HG02884 (cell line): ENCODE measurements at regions not wholly inside any gene's neighbourhood (a gene's known extent, or its start where the extent isn't known, plus 50 kb on each side); places are given as distances from the start of the nearest gene placed in this dataset.

Experiments used
- ATAC-seq: cut with Tn5 transposase; IDR thresholded peaks from one replicate; pipeline ENCODE4 v1.9.1; 2021; ENCODE audit warnings: mild to moderate bottlenecking, moderate library complexity; ENCODE audit not compliant: unreplicated experiment

DNA sequence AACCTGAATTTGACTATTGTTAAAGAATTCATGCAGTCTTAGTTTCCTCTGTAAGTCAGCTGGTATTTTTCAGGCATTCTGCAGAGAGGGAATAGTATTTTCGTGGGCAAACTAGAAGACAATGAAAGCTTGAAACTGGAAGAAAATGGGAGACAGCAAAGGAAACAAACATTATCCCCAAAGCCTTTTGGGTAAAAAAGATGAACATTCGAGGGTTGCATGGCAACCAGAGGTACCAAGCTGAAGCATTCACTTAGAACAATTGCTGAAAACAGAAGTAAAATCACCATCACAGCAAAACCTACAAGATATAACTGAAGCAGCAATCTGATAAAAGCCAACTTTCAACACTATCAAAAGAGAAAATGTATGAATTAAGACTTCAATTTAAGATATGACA lies 233.7 kb downstream of the SCG2 start:
- no peak for ATAC-seq

DNA sequence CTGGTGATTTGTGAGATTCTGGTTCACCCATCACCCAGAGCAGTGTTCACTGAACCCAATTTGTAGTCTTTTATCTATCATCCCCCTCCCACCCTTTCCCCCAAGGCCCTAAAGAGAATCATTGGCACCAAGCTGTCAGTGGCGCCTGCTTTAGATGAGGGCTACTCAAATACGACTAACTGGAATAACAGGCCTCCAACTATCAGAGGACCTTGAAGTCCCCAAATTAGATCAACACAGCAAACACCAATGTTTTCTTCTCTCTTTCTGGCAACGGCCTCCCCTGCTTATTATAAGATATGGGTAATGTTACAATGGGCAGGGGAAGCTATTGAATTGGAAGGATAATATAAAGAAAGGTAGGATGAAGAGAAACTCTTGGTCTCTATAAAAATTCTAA lies 232.3 kb downstream of the SCG2 start:
- ATAC-seq = no peak

DNA sequence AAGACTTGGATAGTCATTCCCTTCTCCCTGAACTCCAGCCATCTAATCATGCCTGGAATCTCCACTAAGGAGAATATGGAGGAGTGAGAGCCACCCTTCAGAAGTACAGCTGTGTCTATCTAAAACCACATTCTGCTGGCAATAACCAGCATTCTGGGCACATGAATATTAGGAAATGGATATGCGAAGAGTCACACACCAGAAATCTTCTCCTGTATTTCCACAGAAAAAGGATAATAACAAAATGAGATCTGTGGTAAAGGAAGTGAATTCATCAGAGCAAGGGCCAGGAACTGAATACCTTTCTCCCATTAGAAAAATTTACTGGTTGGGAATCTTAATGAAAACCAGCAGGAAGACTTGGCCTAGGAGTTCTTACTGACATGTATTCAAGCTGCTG lies 218.8 kb downstream of the SCG2 start:
- no peak for ATAC-seq

GRCh38 chr2:223386189-223386588 lies 216.0 kb downstream of the SCG2 start:
- no peak for ATAC-seq

- ATAC-seq = no peak
Measured at GRCh38 chr2:223386984-223387383, 215.2 kb downstream of the SCG2 start.

DNA sequence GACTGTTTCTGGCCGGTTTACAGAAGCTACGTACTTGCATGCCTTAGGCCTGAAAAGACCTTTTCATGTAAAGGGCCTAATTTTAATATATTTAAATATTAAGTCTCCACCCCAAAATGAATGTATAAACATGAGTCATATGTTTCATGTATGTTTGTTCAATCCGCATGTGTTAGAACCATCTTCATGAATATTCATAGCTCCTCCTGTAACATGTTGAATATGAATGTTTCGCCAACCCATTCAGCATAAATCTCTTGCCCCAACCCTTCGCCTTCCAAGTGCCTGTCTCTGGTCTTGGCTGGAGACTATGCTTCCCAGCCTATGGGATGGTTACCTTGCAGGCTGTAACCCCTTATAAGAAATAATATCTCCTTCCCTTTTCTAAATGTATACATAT lies 212.5 kb downstream of the SCG2 start:
- no peak for ATAC-seq

GRCh38 chr2:223396993-223397392 lies 205.2 kb downstream of the SCG2 start:
- no peak for ATAC-seq

- ATAC-seq = no peak
Measured at GRCh38 chr2:223399357-223399957, 202.7 kb downstream of the SCG2 start.

DNA sequence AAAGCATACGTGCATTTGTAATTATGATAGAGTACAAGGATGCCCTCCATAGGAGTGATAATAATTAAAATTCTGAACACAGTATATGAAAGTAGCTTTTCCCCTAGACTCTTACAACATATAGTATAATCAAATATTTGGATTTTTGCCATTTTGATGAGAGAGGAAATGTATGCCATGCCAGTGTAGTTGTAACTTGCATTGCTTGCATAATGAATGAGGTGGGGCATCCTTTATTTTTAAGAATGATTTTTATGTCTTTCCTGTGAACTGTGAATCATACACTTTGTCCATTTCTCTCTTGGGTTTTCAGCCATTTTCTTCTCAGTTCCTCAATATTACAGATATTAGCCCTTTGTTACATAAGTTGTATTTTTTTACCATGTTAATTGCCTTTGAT lies 197.5 kb downstream of the SCG2 start:
- no peak for ATAC-seq

GRCh38 chr2:223414646-223415045 lies 187.5 kb downstream of the SCG2 start:
- ATAC-seq = no peak

DNA sequence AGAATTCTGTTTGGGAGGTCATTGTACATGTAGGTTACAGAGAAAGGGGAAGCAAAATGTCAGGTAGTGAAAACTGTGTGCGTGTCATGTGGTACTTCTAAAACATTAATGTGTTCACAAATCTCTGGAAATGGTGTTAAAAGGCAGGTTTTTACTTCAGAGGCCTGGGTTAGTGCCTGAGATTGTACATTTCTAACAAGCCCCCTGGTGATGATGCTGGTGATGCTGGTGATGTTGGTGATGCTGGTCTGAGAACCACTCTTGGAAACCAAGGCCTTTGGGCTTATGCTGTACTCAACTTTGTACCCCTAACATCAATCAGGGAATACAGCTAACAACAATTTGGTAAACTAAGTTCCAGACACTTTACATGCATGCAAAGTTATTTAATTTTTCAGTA lies 187.1 kb downstream of the SCG2 start:
- ATAC-seq = no peak

DNA sequence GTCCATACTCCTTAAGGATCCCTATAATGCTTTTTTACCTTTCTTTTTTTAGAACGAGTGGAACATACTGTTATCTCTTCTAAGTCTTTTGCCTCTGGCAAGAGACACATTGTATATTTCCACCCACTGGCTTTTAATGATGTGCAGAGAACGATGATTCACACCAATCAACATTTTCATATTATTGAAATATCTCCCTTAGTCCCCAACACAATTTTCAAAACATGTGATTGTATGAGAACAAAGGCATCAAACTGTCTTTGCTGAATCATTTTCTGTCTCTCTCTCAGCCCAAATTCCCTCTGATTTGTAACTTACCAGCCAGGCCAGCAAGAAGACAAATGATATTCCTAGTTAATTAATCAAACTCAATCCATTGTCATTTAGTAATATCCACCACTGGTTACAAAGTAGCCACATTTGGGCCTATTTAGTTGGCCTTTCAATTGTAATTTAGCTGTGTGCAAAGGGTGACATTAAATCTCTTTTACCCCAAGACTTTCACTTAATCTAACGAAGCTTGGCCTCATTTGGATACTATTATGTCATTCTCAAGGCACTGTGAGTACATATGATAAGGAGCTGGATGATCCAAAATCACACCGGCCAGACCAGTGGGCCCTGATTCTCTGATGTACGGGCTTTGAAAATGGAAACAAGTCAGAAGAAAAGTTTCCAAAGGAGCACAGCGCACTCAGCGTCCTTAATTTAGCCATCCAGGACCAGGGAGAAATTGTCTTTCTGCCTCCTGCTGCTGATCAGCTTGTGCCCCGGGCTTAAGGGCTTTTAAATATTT lies 185.1 kb downstream of the SCG2 start:
- ATAC-seq = no peak

- no peak for ATAC-seq
Measured at GRCh38 chr2:223418131-223418530, 184.0 kb downstream of the SCG2 start.

GRCh38 chr2:223418604-223419199 lies 183.5 kb downstream of the SCG2 start:
- ATAC-seq = no peak

DNA sequence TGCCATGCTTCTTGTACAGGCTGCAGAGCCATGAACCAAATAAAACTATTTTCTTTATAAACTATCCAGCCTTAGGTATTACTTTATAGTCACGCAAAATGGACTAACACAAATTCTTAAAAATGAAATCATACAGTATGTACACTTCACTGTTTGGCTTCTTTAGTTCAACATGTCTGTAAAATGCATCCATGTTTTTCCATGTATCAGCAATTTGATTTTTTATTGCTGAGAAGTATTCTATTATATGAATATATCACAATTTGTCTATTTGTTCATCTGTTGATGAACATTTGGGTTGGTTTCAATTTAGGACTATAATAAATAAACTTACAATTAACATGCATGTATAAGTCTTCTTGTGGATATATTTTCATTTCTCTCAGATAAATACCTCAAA lies 182.1 kb downstream of the SCG2 start:
- no peak for ATAC-seq

GRCh38 chr2:223431479-223431878 lies 170.7 kb downstream of the SCG2 start:
- no peak for ATAC-seq

- ATAC-seq = no peak
Measured at GRCh38 chr2:223433461-223433860, 168.7 kb downstream of the SCG2 start.

GRCh38 chr2:223437788-223438187 lies 164.4 kb downstream of the SCG2 start:
- ATAC-seq = no peak

DNA sequence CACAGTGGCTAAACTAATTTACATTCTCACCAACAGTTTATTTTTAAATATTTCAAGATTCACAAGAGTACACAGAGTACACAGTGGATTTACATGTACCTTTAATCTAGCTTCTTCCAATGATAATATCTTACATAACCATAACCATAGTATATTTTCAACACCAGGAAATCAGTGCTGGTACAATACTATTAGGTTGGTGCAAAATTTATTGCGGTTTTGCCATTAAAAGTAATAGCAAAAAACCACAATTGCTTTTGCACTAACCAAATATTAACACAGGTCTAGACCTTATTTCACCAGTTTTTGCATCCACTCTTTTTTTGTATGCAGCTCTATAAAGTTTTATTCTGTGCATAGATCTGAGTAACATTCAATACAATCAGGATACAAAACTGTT lies 163.0 kb downstream of the SCG2 start:
- no peak for ATAC-seq

DNA sequence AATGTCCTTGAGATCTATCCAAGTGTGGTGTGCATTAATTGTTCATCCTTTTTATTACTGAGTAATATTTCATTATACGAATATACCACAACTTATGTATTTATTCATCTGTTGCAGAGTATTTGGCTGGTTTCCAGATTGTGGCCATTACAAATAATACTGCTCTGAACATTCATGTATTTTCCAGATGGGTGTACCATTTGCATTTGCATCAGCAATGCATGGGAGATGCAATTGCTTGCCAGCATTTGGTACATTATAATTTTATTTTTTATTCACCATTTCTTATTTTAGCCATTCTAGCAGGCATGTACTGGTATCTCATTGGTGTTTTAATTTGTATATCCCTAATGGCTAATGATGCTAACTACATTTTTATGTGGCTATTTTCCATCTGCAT lies 162.4 kb downstream of the SCG2 start:
- no peak for ATAC-seq

- ATAC-seq = no peak
Measured at GRCh38 chr2:223442847-223443246, 159.3 kb downstream of the SCG2 start.

- ATAC-seq = no peak
Measured at GRCh38 chr2:223450246-223450645, 151.9 kb downstream of the SCG2 start.
